SJCRH30 (cell line): ENCODE measurements at regions not wholly inside any gene's neighbourhood (a gene's known extent, or its start where the extent isn't known, plus 50 kb on each side); places are given as distances from the start of the nearest gene placed in this dataset.

Experiments used
- DNase-seq, 2 experiments: peaks; one replicate each; pipeline ENCODE4 v3.0.0-alpha.2; 2015 to 2020
- H3K27ac ChIP-seq: fragments of 250-450 bp; sonication (Bioruptor Pico); 2 replicates; pipeline ENCODE4 v1.5.1; 2020; ENCODE audit warnings: mild to moderate bottlenecking, moderate library complexity
- H3K27me3 ChIP-seq: fragments of 250-450 bp; sonication (Bioruptor Pico); 2 replicates; pipeline ENCODE4 v1.5.1; 2020; ENCODE audit warnings: mild to moderate bottlenecking, moderate library complexity
- H3K36me3 ChIP-seq: fragments of 250-450 bp; sonication (Bioruptor Pico); 2 replicates; pipeline ENCODE4 v1.5.1; 2020; ENCODE audit warnings: mild to moderate bottlenecking, moderate library complexity
- H3K4me1 ChIP-seq: fragments of 250-450 bp; sonication (Bioruptor Pico); 2 replicates; pipeline ENCODE4 v1.5.1; 2020; ENCODE audit warnings: mild to moderate bottlenecking, moderate library complexity
- H3K4me3 ChIP-seq: fragments of 250-450 bp; sonication (Bioruptor Pico); 2 replicates; pipeline ENCODE4 v1.5.1; 2020; ENCODE audit warnings: mild to moderate bottlenecking, moderate library complexity
- H3K9me3 ChIP-seq: fragments of 250-450 bp; sonication (Bioruptor Pico); replicated peaks from 2 replicates; pipeline ENCODE4 v1.5.1; 2020; ENCODE audit warnings: mild to moderate bottlenecking, moderate library complexity

DNA sequence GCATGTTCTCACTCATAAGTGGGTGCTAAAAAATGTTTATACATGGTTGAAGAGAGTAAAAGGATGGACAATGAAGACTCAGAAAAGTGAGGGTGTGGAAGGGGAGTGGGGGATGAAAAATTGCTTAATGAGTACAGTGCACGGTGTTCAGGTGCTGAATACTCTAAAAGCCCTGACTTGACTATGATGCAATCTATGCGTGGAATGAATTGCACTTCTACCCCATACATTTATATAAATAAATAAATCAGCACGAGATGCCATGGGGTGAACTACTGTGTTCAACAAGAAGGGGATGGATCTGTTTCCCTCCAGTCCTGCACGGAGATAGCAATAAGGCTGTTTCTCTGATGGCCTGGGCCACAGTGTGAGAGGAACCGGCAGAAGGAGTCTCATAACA, 254.3 kb upstream of the LYZL1 start:
- no peaks in the 10 kb centered on the region for H3K9me3 ChIP-seq
- H3K36me3 ChIP-seq: no peaks in the 10 kb centered on the region
- no peak overlapping the region for H3K4me3 ChIP-seq
- no peak for DNase-seq
- no peaks in the 10 kb centered on the region; the same call in 1 of the 2 replicates for H3K27me3 ChIP-seq
- H3K4me1 ChIP-seq: no peaks in the 10 kb centered on the region
- no peak overlapping the region for H3K27ac ChIP-seq

DNA sequence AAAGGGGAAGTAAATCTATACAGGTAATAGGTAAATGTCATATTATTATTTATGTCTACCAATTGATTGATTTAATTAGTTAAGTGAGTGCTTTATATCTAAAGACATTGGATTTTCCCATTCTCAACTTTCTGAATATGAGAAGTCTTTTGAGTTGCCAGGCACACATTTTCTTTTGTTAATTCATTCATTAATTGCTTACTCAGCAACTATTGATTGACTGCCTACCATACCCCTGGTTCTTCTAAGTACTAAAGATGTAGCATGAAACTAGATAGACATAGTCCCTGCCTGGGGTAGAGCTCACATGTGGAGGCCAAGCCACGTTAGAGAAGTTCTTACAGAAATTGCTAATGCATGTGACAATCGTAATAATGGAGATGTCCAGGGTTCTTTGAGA, 253.1 kb upstream of the LYZL1 start:
- no peaks in the 10 kb centered on the region for H3K4me1 ChIP-seq
- no peaks in the 10 kb centered on the region for H3K36me3 ChIP-seq
- H3K27me3 ChIP-seq: no peaks in the 10 kb centered on the region; the same call in 1 of the 2 replicates
- H3K4me3 ChIP-seq: no peak overlapping the region
- no peaks in the 10 kb centered on the region for H3K9me3 ChIP-seq
- no peak for DNase-seq
- no peak overlapping the region for H3K27ac ChIP-seq

DNA sequence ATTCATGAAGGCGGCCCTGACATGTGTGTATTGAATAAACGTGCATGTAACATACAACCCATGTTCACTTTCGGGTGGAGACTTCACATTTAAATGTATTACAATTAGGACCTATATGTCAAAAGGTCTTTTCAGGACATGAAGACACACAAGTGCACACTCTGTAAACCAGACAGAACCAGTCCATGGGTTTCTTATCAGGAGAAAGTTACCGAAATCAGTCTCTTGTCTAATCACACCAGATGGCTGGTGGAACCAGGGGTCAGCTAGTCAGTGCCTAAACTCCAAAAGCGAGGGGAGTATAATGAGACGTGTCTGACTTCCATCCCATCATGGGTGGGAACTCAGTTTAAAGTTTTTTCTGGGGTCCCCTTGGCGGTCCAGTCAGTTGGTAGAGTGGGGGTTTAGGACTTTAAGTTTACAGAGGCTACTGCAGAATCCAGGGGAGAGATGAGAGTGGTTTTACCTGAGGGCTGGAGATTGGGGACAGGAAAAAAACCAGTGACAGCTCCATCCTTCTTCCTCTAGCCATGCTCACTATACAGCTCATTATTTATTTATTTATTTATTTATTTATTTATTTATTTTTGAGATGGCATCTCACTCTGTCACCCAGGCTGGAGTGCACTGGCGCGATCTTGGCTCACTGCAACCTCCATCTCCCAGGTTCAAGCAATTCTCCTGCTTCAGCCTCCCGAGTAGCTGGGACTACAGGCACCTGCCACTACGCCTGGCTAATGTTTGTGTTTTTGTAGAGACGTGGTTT, 251.3 kb upstream of the LYZL1 start:
- Histone ChIP-seq H3K36me3 (no peaks in the 10 kb centered on the region), H3K27me3 (no peaks in the 10 kb centered on the region)

DNA sequence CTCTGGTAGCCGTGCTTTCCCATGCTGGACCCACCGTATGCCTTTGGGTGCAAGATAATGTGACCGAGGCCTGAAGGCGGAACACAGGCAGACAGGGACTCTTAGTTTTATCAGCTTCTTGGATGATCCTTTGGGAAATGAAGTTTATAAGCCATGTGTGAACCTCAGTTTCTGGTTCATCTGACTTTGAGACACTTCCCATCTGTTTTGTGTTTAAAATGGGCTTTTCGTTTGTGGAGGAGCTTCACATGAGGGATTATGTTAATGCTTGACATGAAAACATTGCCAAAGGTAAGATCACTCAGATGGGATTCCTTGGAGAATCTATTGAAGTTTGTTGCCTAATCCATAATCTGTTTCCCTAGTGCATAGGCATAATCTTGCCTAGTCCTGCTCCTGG, 249.8 kb upstream of the LYZL1 start:
- Histone ChIP-seq H3K27me3 (no peaks in the 10 kb centered on the region), H3K36me3 (no peaks in the 10 kb centered on the region), H3K4me3 (no peak overlapping the region), H3K27ac (no peak overlapping the region), H3K4me1 (no peaks in the 10 kb centered on the region), H3K9me3 (no peaks in the 10 kb centered on the region)
- no peak for DNase-seq

More for the DNA sequence above, 251.3 kb upstream of the LYZL1 start:
- Histone ChIP-seq H3K4me1 (no peaks in the 10 kb centered on the region), H3K9me3 (no peaks in the 10 kb centered on the region), H3K27ac (no peak overlapping the region), H3K4me3 (no peak overlapping the region)
- no peak for DNase-seq

DNA sequence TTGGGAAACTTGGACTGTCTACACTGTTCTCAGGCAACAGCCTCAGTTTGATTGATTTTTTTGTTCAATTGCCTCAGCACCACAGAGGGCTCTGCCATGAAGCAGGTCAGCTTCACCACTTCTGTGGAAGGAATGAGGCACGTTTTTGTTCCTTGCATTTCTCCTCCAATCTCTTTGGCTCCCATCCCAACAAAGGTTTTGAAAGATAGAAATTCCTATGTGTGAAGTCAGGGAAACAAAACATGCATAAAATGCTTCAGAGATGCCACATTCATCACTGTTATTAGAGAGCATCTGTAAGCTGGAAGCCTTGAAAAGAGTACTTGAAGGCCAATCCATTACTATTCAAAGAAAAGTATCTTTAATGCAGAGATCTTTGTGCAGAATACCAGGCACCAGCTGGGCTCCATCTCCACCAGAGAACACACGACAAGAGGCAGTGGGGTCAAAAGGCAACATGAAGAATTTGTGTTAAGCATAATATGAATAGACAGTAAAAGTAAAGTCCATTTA, 249.1 kb upstream of the LYZL1 start:
- H3K27me3 ChIP-seq: no peaks in the 10 kb centered on the region
- H3K36me3 ChIP-seq: no peaks in the 10 kb centered on the region
- H3K27ac ChIP-seq: no peak overlapping the region
- no peaks in the 10 kb centered on the region for H3K9me3 ChIP-seq
- H3K4me3 ChIP-seq: no peak overlapping the region
- H3K4me1 ChIP-seq: no peaks in the 10 kb centered on the region
- DNase-seq: no peak

- no peak overlapping the region for H3K4me3 ChIP-seq
- no peaks in the 10 kb centered on the region for H3K9me3 ChIP-seq
- no peaks in the 10 kb centered on the region for H3K36me3 ChIP-seq
- H3K27ac ChIP-seq: no peak overlapping the region
- H3K4me1 ChIP-seq: no peaks in the 10 kb centered on the region
- DNase-seq: no peak
- H3K27me3 ChIP-seq: no peaks in the 10 kb centered on the region
Observed at GRCh38 chr10:29041616-29042015, 247.3 kb upstream of the LYZL1 start.

GRCh38 chr10:29048506-29048905, 240.4 kb upstream of the LYZL1 start:
- DNase-seq: no peak
- no peak overlapping the region for H3K4me3 ChIP-seq
- H3K27ac ChIP-seq: no peak overlapping the region
- H3K36me3 ChIP-seq: no peaks in the 10 kb centered on the region
- H3K4me1 ChIP-seq: no peaks in the 10 kb centered on the region
- H3K27me3 ChIP-seq: no peaks in the 10 kb centered on the region
- no peaks in the 10 kb centered on the region for H3K9me3 ChIP-seq

GRCh38 chr10:29050081-29050480, 238.8 kb upstream of the LYZL1 start:
- no peak overlapping the region for H3K27ac ChIP-seq
- no peaks in the 10 kb centered on the region for H3K36me3 ChIP-seq
- no peaks in the 10 kb centered on the region for H3K27me3 ChIP-seq
- H3K4me3 ChIP-seq: no peak overlapping the region
- no peak for DNase-seq
- no peaks in the 10 kb centered on the region for H3K9me3 ChIP-seq
- no peaks in the 10 kb centered on the region for H3K4me1 ChIP-seq

GRCh38 chr10:29055101-29055500, 233.8 kb upstream of the LYZL1 start:
- no peak overlapping the region for H3K27ac ChIP-seq
- 0 out of 2 replicates have a peak, but pooled peaks cover 6% of the 10 kb centered on the region for H3K4me1 ChIP-seq
- no peaks in the 10 kb centered on the region for H3K36me3 ChIP-seq
- no peaks in the 10 kb centered on the region for H3K9me3 ChIP-seq
- no peak for DNase-seq
- no peaks in the 10 kb centered on the region for H3K27me3 ChIP-seq
- no peak overlapping the region for H3K4me3 ChIP-seq

DNA sequence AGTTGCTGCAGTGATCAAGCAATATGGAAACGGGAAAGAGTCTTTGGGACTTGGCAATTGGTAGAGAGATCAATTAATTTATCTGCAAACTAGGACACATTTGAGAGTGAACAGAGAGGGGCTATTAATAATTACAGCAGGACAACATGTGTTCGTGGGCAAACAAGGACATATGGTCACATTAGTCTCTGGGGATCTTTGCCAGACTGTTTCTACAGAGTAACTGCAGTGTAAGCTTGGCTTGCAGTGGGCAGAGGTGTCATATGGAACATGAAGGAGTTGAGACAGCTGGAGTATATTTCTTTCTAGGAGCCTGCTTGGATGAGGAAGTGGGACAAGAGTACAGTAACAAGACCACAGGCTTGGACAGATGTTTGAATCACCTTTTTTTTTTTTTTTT, 232.1 kb upstream of the LYZL1 start:
- Histone ChIP-seq H3K36me3 (no peaks in the 10 kb centered on the region), H3K4me3 (no peak overlapping the region), H3K9me3 (no peaks in the 10 kb centered on the region), H3K27ac (no peak overlapping the region), H3K27me3 (no peaks in the 10 kb centered on the region), H3K4me1 (0 out of 2 replicates have a peak, but pooled peaks cover 6% of the 10 kb centered on the region)
- DNase-seq: peak; percentile 26 to 71

DNA sequence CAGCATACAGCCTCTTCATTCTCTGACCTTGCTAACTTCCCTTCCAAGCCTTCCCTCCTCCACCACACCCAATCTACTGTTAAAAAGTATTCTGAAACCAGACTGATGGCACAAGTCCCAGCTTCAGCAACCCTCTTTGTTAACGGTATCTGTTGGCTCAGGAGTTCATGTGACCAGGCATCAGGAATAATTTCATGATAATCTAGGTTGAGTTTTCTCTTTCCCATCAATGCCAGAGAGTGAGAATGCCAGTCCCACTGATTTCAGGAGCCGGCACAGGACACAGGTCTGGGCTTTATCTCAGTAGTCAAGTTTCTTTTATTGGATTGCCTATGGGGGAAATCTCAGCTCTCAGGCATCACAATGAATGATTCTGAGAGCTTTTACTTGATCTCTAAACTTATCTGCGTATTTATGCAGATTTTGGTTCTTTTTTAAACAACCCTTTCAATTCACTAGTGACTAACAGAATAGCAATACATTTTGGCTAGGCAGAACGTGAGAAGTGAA, 231.0 kb upstream of the LYZL1 start:
- H3K27ac ChIP-seq: no peak overlapping the region
- no peak for DNase-seq

DNA sequence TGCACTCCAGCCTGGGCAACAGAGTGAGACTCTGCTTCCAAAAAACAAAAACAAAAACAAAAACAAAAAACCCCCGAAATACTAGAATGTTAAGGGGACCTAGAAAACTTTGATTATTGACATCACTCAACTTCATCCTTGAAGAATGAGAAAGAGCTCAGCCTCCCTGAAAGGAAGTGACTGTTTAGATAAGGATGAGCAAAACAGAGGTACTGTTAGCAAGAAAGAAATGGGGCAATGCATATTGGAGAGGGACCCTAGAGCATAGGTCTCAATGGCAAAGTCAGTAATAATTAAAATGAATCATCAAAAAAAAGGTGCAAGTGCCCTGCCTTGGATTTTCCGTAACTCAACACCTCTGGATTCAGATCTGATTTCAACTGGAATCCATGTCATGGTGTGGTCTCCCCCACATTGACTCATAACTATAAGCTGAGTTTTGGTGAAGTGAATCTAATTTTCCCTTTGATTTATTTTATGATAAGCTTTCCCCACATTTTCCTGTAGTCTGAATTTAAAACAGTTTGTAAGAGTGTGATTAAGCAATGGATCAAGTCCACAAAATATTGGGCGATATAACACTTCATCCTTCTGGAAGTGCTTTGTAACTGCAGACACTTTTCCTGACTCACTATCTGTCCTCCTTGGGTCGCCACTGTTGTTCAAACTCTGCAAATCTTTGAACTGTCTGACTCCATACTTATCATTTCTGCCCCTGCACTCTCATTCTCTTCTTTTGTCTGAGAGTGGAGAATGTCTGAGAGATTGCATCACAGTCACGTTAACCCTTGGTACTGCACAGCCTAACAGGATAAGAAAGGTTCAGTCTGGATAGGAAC, 224.8 kb upstream of the LYZL1 start:
- H3K9me3 ChIP-seq: no peaks in the 10 kb centered on the region
- DNase-seq: no peak
- H3K27ac ChIP-seq: no peak overlapping the region
- 0 out of 2 replicates have a peak, but pooled peaks cover 6% of the 10 kb centered on the region for H3K27me3 ChIP-seq
- H3K4me1 ChIP-seq: no peaks in the 10 kb centered on the region
- H3K4me3 ChIP-seq: no peak overlapping the region
- no peaks in the 10 kb centered on the region for H3K36me3 ChIP-seq

More for the DNA sequence above, 231.0 kb upstream of the LYZL1 start:
- H3K36me3 ChIP-seq: no peaks in the 10 kb centered on the region
- H3K4me3 ChIP-seq: no peak overlapping the region
- H3K27me3 ChIP-seq: no peaks in the 10 kb centered on the region
- no peaks in the 10 kb centered on the region for H3K9me3 ChIP-seq
- 0 out of 2 replicates have a peak, but pooled peaks cover 6% of the 10 kb centered on the region for H3K4me1 ChIP-seq

- Histone ChIP-seq H3K4me3 (no peak overlapping the region), H3K9me3 (no peaks in the 10 kb centered on the region), H3K27me3 (0 out of 2 replicates have a peak, but pooled peaks cover 6% of the 10 kb centered on the region), H3K36me3 (no peaks in the 10 kb centered on the region), H3K27ac (no peak overlapping the region), H3K4me1 (no peaks in the 10 kb centered on the region)
- DNase-seq: no peak
Observed at GRCh38 chr10:29064680-29065079, 224.2 kb upstream of the LYZL1 start.

- Histone ChIP-seq H3K27ac (no peak overlapping the region), H3K9me3 (no peaks in the 10 kb centered on the region), H3K27me3 (0 out of 2 replicates have a peak, but pooled peaks cover 6% of the 10 kb centered on the region), H3K36me3 (no peaks in the 10 kb centered on the region), H3K4me1 (no peaks in the 10 kb centered on the region), H3K4me3 (no peak overlapping the region)
- no peak for DNase-seq
Observed at GRCh38 chr10:29067161-29067560, 221.7 kb upstream of the LYZL1 start.

DNA sequence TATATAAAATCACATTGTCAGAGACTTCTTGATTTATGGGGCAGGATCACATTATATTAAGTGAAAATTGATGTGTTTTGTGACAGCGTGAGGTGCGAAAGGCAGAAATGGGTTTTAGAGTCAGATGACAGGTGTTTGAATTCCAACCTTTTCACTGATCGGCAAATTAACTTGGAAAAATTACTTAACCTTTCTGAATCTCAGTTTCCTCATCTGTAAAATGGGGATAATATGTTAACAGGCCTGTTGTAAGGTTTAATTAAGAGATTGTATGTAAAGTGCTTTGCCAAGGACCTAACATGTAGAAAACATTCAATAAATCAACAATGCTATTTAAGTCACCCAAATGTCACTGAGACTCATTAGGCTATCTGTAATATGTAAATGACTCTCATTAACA, 221.2 kb upstream of the LYZL1 start:
- no peak overlapping the region for H3K27ac ChIP-seq
- no peaks in the 10 kb centered on the region for H3K36me3 ChIP-seq
- no peaks in the 10 kb centered on the region for H3K9me3 ChIP-seq
- no peaks in the 10 kb centered on the region for H3K4me1 ChIP-seq
- no peak for DNase-seq
- 0 out of 2 replicates have a peak, but pooled peaks cover 6% of the 10 kb centered on the region for H3K27me3 ChIP-seq
- H3K4me3 ChIP-seq: no peak overlapping the region
